ENCODE measurements at regions not wholly inside any gene's neighbourhood (a gene's known extent, or its start where the extent isn't known, plus 50 kb on each side); places are given as distances from the start of the nearest gene placed in this dataset.

GRCh38 chr10:123562811-123563580 lies 103.2 kb upstream of the GPR26 start:
- DNase-seq = no peak

- DNase-seq = no peak
These were observed 102.6 kb upstream of the GPR26 start for GRCh38 chr10:123563581-123563855.

DNA sequence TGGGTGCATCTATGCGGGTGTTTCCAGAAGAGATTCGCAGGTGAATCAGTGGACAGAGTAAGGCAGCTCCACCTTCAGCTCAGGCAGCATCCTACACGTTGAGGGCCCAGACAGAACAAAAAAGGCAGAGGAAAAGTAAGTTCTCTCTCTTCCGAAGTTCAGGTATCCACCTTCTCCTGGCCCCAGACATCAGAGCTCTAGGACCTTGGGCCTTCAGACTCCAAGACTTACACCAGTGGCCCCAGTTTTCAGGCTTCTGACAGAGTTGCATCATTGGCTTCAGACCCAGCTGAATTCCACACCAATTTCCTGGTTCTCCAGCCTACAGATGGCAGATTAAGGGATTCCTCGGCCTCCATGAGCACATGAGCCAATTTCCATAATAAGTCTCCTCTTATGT lies 102.2 kb upstream of the GPR26 start:
- no peak for DNase-seq

GRCh38 chr10:123564631-123565030 lies 101.5 kb upstream of the GPR26 start:
- no peak for DNase-seq

- no peak for DNase-seq
These were observed 100.2 kb upstream of the GPR26 start for GRCh38 chr10:123565691-123566660.

DNA sequence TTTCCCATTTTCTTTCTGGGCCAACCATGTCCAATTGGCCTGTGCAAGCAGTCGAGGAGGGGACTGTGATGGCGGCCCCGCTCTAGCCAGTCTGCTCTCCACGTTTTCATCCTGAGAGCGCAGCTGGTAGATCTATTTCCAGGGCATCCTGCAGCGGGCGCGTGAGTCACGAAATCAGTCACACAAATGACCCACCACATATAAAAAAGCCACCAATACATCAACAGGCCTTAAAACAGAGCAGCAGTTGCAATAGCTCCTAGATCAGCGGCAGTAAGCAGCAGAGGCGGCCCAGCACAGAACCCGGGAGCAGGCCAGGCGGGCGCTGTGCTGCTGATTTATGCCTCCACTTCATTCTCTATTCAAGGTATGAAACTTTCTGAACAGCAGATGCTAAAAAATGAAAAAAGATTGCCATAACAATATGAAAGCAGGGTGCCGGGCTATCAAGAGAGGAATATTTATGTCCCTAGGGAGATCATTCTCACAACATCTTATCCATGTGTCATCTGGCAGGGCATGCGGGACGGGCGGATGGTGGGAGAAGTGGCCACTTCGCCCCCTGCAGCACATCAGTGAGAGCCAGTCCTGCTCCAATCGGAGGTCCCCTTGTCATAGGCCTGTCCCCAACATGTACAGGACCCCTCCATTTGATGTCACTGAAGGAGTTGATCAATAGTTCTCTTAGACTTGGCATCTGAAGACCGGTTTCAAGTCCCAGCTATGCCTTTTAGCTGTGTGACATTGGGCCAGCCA lies 98.0 kb upstream of the GPR26 start:
- DNase-seq = no peak

- no peak for DNase-seq
These were observed 97.4 kb upstream of the GPR26 start for GRCh38 chr10:123568751-123569150.

GRCh38 chr10:123569436-123570035 lies 96.6 kb upstream of the GPR26 start:
- no peak for DNase-seq

DNA sequence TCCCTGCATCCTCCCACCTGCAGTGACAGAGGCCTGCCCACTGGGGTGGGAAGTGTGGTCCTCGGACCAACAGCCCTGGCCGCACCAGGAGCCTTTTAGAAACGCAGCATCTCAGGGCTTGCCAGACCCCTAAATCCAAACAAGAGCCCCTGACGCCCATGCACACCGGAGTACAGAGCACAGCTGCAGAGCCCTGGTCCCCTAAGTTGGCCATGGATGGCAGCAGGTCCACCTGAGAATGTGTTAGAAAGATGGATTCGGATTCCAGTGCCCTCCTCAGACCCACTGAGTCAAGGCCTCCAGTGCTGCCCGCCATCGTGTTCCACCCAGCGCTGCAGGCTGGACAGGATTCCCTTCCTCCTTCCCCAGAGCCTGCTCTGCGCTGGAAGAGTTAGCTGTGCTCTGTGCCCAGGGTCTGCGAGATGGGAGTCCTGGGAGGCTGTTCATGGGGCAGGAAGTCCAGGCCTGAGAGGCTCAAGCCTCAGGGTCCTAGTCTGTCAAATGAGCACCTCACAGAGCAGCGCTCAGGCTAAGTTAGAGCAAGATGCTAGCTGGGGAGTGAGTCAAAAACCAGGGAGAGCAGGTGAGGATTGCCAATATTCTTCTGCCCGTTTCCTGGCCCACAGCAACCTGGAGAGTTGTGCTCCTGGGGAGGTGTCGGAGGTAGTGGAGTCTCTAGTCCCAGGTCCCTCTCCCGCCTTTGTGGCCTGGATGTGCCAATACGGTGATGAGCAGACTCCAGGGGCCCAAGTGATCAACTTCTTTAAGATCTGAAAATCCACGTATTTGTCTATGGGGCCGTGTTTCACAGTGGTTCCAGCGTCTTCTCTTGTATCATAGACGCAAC lies 95.9 kb upstream of the GPR26 start:
- no peak for DNase-seq

DNA sequence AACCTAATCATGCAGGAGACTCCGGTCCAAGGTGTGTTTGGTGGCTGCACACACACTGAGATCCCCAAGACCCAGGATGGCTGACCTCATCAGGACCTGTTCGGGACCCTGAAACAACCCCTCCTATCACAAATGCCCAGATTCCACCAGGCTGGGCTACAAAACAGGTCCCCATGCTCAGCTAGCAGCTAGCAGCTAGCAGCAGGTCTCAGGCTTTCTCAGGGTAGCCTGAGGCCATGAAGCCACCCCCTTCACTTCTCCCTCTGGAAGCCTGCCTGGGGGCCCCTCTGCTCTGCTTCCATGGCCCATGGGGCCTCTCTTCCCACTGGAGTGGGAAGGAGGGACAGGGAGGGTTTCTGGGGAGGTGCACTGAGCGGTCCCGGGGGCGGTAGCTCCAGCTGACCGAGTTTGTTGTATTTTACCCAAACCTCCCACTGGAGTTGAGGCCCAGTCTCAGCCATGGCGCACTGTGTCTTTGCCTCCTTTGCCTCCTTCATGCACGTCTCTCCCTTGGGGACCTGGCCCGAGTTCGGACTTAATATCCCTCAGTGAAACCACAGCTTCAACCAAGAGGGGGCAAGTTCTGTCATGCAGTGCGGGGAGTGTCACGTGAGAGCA lies 95.1 kb upstream of the GPR26 start:
- DNase-seq = no peak

- DNase-seq = no peak
These were observed 94.2 kb upstream of the GPR26 start for GRCh38 chr10:123571978-123572377.

DNA sequence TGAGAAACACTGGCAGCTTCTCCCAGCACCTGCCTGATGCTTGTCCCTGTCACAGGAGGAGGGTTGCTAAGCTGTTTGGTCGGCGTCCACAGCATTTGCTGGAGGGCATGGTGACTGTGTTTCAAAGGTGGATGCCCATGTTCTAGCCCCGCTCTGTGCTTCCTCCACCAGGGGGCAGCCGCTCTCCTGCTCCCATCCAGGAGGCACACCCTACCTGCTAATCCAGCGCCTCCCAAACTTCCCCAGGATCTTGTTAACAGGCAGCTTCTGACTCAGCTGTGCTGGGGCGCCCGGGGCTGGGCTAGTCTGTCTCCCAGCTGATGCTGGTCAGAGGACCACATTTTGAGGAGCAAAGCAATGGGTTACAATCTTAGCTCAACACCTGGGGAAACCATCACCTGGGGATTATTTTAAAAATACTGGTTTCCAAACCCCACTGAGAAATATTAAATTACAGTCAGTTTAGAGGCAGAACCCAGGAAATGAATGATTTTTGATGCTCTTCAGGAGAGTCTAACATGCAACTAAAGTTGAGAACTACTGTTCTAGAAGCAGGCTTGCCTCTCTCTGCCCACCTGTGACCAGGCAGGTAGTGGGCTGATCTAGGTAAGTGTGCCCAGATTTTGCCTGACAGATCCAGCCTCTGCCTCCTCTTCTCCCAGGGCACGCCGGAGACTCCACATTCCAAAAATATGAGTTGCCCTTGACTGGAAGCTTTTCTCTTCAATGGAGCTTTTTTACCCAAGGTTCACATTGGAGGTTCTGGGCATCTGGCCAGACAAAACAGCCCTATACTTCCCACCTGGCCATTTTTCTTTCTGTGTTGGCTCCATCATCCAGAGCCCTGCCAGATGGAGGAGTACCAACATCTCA lies 92.7 kb upstream of the GPR26 start:
- peak; percentile 39 for DNase-seq

- DNase-seq = no peak
These were observed 92.0 kb upstream of the GPR26 start for GRCh38 chr10:123574109-123574698.

GRCh38 chr10:123575105-123575504 lies 91.0 kb upstream of the GPR26 start:
- DNase-seq = no peak

GRCh38 chr10:123576706-123577105 lies 89.4 kb upstream of the GPR26 start:
- no peak for DNase-seq

GRCh38 chr10:123577921-123578461 lies 88.2 kb upstream of the GPR26 start:
- DNase-seq = no peak

DNA sequence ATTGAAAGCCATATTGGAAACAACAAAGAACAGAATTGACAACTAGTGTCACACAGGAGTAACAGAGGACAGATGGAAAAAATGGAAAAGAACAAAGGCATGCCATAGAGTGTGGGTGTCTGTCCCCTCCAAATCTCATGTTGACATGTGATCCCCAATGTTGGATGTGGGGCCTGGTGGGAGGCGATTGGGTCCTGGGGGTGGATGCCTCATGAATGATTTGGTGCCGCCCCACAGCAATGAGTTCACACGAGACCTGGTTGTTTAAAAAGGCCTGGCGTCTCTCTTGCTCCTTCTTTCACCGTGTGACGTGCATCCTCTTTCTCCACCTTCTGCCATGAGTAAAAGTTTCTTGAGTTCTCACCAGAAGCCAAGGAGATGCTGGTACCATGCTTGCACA lies 87.4 kb upstream of the GPR26 start:
- no peak for DNase-seq

DNA sequence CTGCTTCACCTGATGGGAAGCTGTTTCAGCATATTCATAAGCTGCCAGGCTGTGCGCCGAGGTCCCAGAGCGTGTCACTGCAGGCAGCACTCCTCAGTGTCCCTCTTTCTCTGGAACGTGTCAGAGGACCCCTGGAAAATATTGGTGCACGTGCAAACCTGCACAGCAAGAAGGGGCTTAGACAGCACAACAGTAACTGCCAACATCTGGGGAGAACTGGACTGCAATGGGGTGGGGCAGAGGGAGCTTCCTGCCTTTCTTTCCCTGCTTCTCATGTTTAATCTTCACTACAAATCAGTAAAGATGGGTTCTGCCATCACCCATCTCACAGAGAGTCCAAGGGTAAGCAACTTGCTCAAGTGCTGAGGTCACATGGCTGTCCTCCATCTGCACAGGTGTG lies 86.5 kb upstream of the GPR26 start:
- DNase-seq = no peak

- no peak for DNase-seq
These were observed 85.7 kb upstream of the GPR26 start for GRCh38 chr10:123580426-123580825.

GRCh38 chr10:123581656-123582055 lies 84.5 kb upstream of the GPR26 start:
- DNase-seq = no peak
